Esophagus muscularis mucosa (tissue), 4 donors: ENCODE measurements at regions not wholly inside any gene's neighbourhood (a gene's known extent, or its start where the extent isn't known, plus 50 kb on each side); places are given as distances from the start of the nearest gene placed in this dataset.

ENCODE experiments used
- DNase-seq: peaks from one replicate; pipeline ENCODE4 v3.0.0-alpha.2; 2017; ENCODE audit errors: extremely low spot score
- H3K27ac ChIP-seq, 4 donors: fragments of 200-600 bp; sonication (generic); replicated peaks in 1 of 4; 1 replicate in 3 of 4; 2 replicates in 1 of 4; pipeline ENCODE4 v1.5.1; 2016 to 2019; ENCODE audit warnings: mild to moderate bottlenecking in 1 of 4
- H3K27me3 ChIP-seq, 4 donors: fragments of 200-600 bp; sonication (generic); one replicate each; pipeline versions ENCODE4 v1.5.1 to v1.6.0; 2016 to 2019
- H3K36me3 ChIP-seq, 4 donors: fragments of 200-600 bp; sonication (generic); one replicate each; pipeline ENCODE4 v1.5.1; 2016 to 2019
- H3K4me1 ChIP-seq, 4 donors: fragments of 200-600 bp; sonication (generic); one replicate each; pipeline ENCODE4 v1.5.1; 2016 to 2019
- H3K4me3 ChIP-seq, 4 donors: fragments of 200-600 bp; sonication (generic); 1 replicate in 2 of 4; 2 replicates in 2 of 4; pipeline ENCODE4 v1.5.1; 2016 to 2019; ENCODE audit warnings: mild to moderate bottlenecking in 4 of 4, moderate library complexity in 1 of 4
- H3K9me3 ChIP-seq, 4 donors: fragments of 200-600 bp; sonication (generic); 1 replicate in 3 of 4; 2 replicates in 1 of 4; pipeline ENCODE4 v1.5.1; 2016 to 2019
- CTCF ChIP-seq, 3 experiments: fragments of 200-600 bp in 2 of 3; fragments of 450-650 bp in 1 of 3; sonication (generic) in 2 of 3; IDR thresholded peaks; one replicate each; pipeline ENCODE4 v1.5.1; 2017 to 2019; ENCODE audit warnings: antibody characterized with exemption in 3 of 3, mild to moderate bottlenecking in 2 of 3, moderate library complexity in 1 of 3
- EP300 ChIP-seq: sonication (generic); formaldehyde crosslinking; IDR thresholded peaks from one replicate; pipeline ENCODE4 v1.6.1; 2017; ENCODE audit warnings: antibody characterized with exemption
- POLR2A ChIP-seq: fragments of 450-650 bp; IDR thresholded peaks from one replicate; pipeline ENCODE4 v1.6.1; 2017; ENCODE audit warnings: antibody characterized with exemption, moderate library complexity, mild to moderate bottlenecking, low read depth
- POLR2AphosphoS5 ChIP-seq, 2 donors: sonication (generic); formaldehyde crosslinking; IDR thresholded peaks; one replicate each; pipeline ENCODE4 v1.6.1; 2017; ENCODE audit warnings: antibody characterized with exemption in 2 of 2
- WGBS: methylation state at CpG from one replicate; pipeline ENCODE4 v1.1.5; 2018; 5-methylcytosine and 5-hydroxymethylcytosine counted together
- intact Hi-C: fragments of 100-400 bp; cut with DNase I; formaldehyde crosslinking; loops from one replicate; pipeline ENCODE4 v1.15.1; 2023

GRCh38 chr13:22143671-22144070 lies 472.8 kb downstream of the FGF9 start:
- Histone ChIP-seq H3K9me3 (no peaks in the 10 kb centered on the region), H3K27me3 (peaks cover 0 to 4% (median 0%) of the 10 kb centered on the region in 4 donors), H3K4me1 (no peaks in the 10 kb centered on the region), H3K4me3 (no peak overlapping the region), H3K36me3 (no peaks in the 10 kb centered on the region), H3K27ac (no peak overlapping the region)
- 50% methylated on average over 1 of the region's 1 CpG for WGBS
- no peak for DNase-seq
- intact Hi-C loops: no loop called here
- no peak for TF ChIP-seq EP300

- WGBS: 87% methylated on average over 2 of the region's 2 CpGs
- no peak overlapping the region for H3K4me3 ChIP-seq
- TF ChIP-seq CTCF (IDR thresholded peaks at IDR 0.05): no peak
- no peak for TF ChIP-seq POLR2AphosphoS5 (IDR thresholded peaks at IDR 0.05)
- no peak for TF ChIP-seq EP300
- TF ChIP-seq POLR2A: no peak
- no peaks in the 10 kb centered on the region for H3K4me1 ChIP-seq
- H3K9me3 ChIP-seq: no peaks in the 10 kb centered on the region
- H3K27me3 ChIP-seq: peaks cover 0 to 8% (median 0%) of the 10 kb centered on the region in 4 donors
- intact Hi-C loops: no loop called here
- no peak for DNase-seq
- H3K27ac ChIP-seq: no peak overlapping the region
- no peaks in the 10 kb centered on the region for H3K36me3 ChIP-seq
These were observed 473.9 kb downstream of the FGF9 start for GRCh38 chr13:22144806-22145205.

- intact Hi-C loops: no loop called here
- Histone ChIP-seq H3K27ac (no peak overlapping the region), H3K36me3 (no peaks in the 10 kb centered on the region), H3K27me3 (peaks cover 0 to 4% (median 0%) of the 10 kb centered on the region in 4 donors), H3K4me3 (no peak overlapping the region), H3K9me3 (no peaks in the 10 kb centered on the region), H3K4me1 (no peaks in the 10 kb centered on the region)
- no peak for TF ChIP-seq POLR2A
- no peak for TF ChIP-seq CTCF (IDR thresholded peaks at IDR 0.05)
- no peak for TF ChIP-seq EP300
- no peak for TF ChIP-seq POLR2AphosphoS5 (IDR thresholded peaks at IDR 0.05)
- DNase-seq: no peak
- 92% methylated on average over 3 of the region's 3 CpGs for WGBS
These were observed 477.3 kb downstream of the FGF9 start for GRCh38 chr13:22148187-22148586.

GRCh38 chr13:22152751-22153150 lies 481.9 kb downstream of the FGF9 start:
- WGBS: 78% methylated on average over 2 of the region's 2 CpGs
- H3K4me1 ChIP-seq: no peaks in the 10 kb centered on the region
- intact Hi-C loops: no loop called here
- TF ChIP-seq CTCF (IDR thresholded peaks at IDR 0.05) (no peak), POLR2A (no peak), POLR2AphosphoS5 (IDR thresholded peaks at IDR 0.05) (no peak), EP300 (no peak)
- H3K9me3 ChIP-seq: no peaks in the 10 kb centered on the region
- H3K27ac ChIP-seq: no peak overlapping the region
- H3K4me3 ChIP-seq: no peak overlapping the region
- DNase-seq: no peak
- peaks cover 0 to 4% (median 0%) of the 10 kb centered on the region in 4 donors for H3K27me3 ChIP-seq
- H3K36me3 ChIP-seq: no peaks in the 10 kb centered on the region

GRCh38 chr13:22154041-22154440 lies 483.2 kb downstream of the FGF9 start:
- TF ChIP-seq POLR2A: no peak
- TF ChIP-seq POLR2AphosphoS5 (IDR thresholded peaks at IDR 0.05): no peak
- TF ChIP-seq CTCF (IDR thresholded peaks at IDR 0.05): no peak
- no peak for TF ChIP-seq EP300
- Histone ChIP-seq H3K4me3 (no peak overlapping the region), H3K27ac (no peak overlapping the region), H3K27me3 (peaks cover 0 to under 1% (median 0%) of the 10 kb centered on the region in 4 donors), H3K4me1 (no peaks in the 10 kb centered on the region), H3K9me3 (no peaks in the 10 kb centered on the region), H3K36me3 (no peaks in the 10 kb centered on the region)
- intact Hi-C loops: no loop called here
- WGBS: 91% methylated on average over 3 of the region's 3 CpGs
- no peak for DNase-seq
